ENCODE measurements at regions not wholly inside any gene's neighbourhood (a gene's known extent, or its start where the extent isn't known, plus 50 kb on each side); places are given as distances from the start of the nearest gene placed in this dataset.

DNA sequence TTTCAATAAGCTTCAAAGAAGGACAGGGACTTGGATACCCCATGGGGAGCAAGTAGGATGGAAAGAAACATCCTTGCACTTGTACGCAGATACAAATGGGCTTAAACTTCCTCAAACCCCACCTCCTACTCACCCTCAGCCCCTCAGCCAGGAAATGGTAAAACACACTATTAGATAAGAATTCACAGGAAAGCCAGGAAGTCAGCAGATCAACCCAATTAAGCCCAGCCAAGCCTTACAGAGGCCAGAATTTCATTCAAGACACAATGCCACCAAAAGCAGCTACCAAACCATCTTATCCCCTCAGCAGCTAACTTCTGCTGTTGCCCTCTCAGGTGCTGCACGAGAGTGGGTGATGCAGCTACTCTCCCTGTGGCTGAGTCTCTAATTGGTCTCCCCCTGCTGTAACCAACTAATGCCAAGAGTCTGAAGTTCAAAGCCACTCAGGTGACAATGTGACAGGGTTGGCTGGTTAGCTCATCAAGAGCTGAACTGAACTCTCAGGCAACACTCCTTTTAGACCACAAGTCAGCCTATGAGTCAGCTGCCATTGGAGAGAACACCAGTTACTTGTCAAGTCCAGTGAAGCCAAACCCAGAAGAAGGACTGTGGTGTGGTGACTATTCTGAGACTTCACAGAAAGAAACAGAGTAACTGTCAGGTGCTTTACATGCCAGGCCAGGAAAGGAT, 201.9 kb downstream of the ZNF608 start:
- ChIA-PET CTCF (interaction anchor here (0.7 kb wide), 1 partner anchor 19 kb away, joined by 3 read pairs; no protein-coding TSS in a partner anchor), POLR2A (no interaction called here)
- Histone ChIP-seq H3K9me3 (ENCODE audit: control insufficient read depth, insufficient read depth, low read depth, low read length) (no peaks in the 10 kb centered on the region), H3K27ac (ENCODE audit: extremely low read depth, low read depth, low read length) (no peak overlapping the region), H3K36me3 (ENCODE audit: control insufficient read depth in 2 of 2, insufficient read depth in 1 of 2, low read length in 2 of 2) (no peaks in the 10 kb centered on the region), H3K4me3 (ENCODE audit: low read depth, low read length) (no peak overlapping the region), H3K4me1 (ENCODE audit: control insufficient read depth, insufficient read depth, low read length) (no peaks in the 10 kb centered on the region)
- no peak for TF ChIP-seq ZNF658 (tag by site-specific recombination; IDR thresholded peaks at IDR 0.05)
- TF ChIP-seq ZSCAN23 (tag by site-specific recombination; IDR thresholded peaks at IDR 0.05) = no peak
- no peak for TF ChIP-seq SP2 (tag by site-specific recombination; IDR thresholded peaks at IDR 0.05)
- TF ChIP-seq ZNF626 (tag by site-specific recombination; IDR thresholded peaks at IDR 0.05) = no peak
- TF ChIP-seq ZNF624 (tag by site-specific recombination; IDR thresholded peaks at IDR 0.05) = no peak
- TF ChIP-seq, protein P1, sequence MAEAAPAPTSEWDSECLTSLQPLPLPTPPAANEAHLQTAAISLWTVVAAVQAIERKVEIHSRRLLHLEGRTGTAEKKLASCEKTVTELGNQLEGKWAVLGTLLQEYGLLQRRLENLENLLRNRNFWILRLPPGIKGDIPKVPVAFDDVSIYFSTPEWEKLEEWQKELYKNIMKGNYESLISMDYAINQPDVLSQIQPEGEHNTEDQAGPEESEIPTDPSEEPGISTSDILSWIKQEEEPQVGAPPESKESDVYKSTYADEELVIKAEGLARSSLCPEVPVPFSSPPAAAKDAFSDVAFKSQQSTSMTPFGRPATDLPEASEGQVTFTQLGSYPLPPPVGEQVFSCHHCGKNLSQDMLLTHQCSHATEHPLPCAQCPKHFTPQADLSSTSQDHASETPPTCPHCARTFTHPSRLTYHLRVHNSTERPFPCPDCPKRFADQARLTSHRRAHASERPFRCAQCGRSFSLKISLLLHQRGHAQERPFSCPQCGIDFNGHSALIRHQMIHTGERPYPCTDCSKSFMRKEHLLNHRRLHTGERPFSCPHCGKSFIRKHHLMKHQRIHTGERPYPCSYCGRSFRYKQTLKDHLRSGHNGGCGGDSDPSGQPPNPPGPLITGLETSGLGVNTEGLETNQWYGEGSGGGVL (tag by site-specific recombination; IDR thresholded peaks at IDR 0.05) = no peak
- no peak for TF ChIP-seq ZNF423 (tag by site-specific recombination; IDR thresholded peaks at IDR 0.05)
- no peak for TF ChIP-seq HOXA7 (CRISPR knock-in tag; IDR thresholded peaks at IDR 0.05; ENCODE audit: borderline replicate concordance)
- TF ChIP-seq KLF8 (tag by site-specific recombination; IDR thresholded peaks at IDR 0.05) = no peak
- TF ChIP-seq ZNF146 (tag by site-specific recombination; IDR thresholded peaks at IDR 0.05) = no peak
- no peak for TF ChIP-seq ZBTB7A (tag by site-specific recombination; IDR thresholded peaks at IDR 0.05; ENCODE audit: low read depth)
- TF ChIP-seq ZNF248 (tag by site-specific recombination; IDR thresholded peaks at IDR 0.05) = no peak
- TF ChIP-seq, protein P2, sequence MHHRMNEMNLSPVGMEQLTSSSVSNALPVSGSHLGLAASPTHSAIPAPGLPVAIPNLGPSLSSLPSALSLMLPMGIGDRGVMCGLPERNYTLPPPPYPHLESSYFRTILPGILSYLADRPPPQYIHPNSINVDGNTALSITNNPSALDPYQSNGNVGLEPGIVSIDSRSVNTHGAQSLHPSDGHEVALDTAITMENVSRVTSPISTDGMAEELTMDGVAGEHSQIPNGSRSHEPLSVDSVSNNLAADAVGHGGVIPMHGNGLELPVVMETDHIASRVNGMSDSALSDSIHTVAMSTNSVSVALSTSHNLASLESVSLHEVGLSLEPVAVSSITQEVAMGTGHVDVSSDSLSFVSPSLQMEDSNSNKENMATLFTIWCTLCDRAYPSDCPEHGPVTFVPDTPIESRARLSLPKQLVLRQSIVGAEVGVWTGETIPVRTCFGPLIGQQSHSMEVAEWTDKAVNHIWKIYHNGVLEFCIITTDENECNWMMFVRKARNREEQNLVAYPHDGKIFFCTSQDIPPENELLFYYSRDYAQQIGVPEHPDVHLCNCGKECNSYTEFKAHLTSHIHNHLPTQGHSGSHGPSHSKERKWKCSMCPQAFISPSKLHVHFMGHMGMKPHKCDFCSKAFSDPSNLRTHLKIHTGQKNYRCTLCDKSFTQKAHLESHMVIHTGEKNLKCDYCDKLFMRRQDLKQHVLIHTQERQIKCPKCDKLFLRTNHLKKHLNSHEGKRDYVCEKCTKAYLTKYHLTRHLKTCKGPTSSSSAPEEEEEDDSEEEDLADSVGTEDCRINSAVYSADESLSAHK (tag by site-specific recombination; IDR thresholded peaks at IDR 0.05) = no peak
- TF ChIP-seq YY1 (tag by site-specific recombination; IDR thresholded peaks at IDR 0.05) = no peak
- no peak for TF ChIP-seq ZNF510 (tag by site-specific recombination; IDR thresholded peaks at IDR 0.05; ENCODE audit: insufficient replicate concordance)

DNA sequence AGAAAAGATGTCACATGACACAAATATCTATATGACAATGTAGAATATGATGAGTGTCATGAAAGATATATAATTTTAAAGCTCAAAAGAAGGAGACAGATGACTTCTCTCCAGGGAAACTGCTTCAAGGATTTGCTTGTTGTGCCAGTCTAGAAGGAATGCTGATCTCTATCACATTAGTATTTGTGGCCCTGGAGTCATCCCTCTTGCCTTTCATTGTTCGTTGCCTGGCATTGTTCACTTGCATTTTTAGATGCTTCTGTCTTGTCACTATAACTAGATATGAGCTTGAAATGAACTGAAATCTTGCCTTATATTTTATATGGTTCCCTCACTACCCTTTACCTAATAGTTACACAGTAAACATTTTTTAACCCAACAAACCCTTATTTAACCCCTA, 207.5 kb downstream of the ZNF608 start:
- ChIA-PET CTCF (interaction anchor here (0.7 kb wide), 1 partner anchor 36 kb away, joined by 3 read pairs; no protein-coding TSS in a partner anchor), POLR2A (no interaction called here)
- H3K27ac ChIP-seq (ENCODE audit: extremely low read depth, low read depth, low read length) = no peak overlapping the region
- no peaks in the 10 kb centered on the region for H3K36me3 ChIP-seq (ENCODE audit: control insufficient read depth in 2 of 2, insufficient read depth in 1 of 2, low read length in 2 of 2)
- TF ChIP-seq SALL2 (tag by site-specific recombination; IDR thresholded peaks at IDR 0.05; ENCODE audit: borderline replicate concordance) (no peak), ZNF426 (tag by site-specific recombination; IDR thresholded peaks at IDR 0.05) (no peak), MYNN (tag by site-specific recombination; IDR thresholded peaks at IDR 0.05; ENCODE audit: borderline replicate concordance) (no peak)
- TF ChIP-seq, protein P3, sequence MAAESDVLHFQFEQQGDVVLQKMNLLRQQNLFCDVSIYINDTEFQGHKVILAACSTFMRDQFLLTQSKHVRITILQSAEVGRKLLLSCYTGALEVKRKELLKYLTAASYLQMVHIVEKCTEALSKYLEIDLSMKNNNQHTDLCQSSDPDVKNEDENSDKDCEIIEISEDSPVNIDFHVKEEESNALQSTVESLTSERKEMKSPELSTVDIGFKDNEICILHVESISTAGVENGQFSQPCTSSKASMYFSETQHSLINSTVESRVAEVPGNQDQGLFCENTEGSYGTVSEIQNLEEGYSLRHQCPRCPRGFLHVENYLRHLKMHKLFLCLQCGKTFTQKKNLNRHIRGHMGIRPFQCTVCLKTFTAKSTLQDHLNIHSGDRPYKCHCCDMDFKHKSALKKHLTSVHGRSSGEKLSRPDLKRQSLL (tag by site-specific recombination; IDR thresholded peaks at IDR 0.05) = no peak
- TF ChIP-seq, protein P4, sequence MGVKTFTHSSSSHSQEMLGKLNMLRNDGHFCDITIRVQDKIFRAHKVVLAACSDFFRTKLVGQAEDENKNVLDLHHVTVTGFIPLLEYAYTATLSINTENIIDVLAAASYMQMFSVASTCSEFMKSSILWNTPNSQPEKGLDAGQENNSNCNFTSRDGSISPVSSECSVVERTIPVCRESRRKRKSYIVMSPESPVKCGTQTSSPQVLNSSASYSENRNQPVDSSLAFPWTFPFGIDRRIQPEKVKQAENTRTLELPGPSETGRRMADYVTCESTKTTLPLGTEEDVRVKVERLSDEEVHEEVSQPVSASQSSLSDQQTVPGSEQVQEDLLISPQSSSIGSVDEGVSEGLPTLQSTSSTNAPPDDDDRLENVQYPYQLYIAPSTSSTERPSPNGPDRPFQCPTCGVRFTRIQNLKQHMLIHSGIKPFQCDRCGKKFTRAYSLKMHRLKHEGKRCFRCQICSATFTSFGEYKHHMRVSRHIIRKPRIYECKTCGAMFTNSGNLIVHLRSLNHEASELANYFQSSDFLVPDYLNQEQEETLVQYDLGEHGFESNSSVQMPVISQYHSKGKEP (tag by site-specific recombination; IDR thresholded peaks at IDR 0.05) = no peak
- TF ChIP-seq, protein P5, sequence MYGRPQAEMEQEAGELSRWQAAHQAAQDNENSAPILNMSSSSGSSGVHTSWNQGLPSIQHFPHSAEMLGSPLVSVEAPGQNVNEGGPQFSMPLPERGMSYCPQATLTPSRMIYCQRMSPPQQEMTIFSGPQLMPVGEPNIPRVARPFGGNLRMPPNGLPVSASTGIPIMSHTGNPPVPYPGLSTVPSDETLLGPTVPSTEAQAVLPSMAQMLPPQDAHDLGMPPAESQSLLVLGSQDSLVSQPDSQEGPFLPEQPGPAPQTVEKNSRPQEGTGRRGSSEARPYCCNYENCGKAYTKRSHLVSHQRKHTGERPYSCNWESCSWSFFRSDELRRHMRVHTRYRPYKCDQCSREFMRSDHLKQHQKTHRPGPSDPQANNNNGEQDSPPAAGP (tag by site-specific recombination; IDR thresholded peaks at IDR 0.05) = no peak
- TF ChIP-seq, protein P6, sequence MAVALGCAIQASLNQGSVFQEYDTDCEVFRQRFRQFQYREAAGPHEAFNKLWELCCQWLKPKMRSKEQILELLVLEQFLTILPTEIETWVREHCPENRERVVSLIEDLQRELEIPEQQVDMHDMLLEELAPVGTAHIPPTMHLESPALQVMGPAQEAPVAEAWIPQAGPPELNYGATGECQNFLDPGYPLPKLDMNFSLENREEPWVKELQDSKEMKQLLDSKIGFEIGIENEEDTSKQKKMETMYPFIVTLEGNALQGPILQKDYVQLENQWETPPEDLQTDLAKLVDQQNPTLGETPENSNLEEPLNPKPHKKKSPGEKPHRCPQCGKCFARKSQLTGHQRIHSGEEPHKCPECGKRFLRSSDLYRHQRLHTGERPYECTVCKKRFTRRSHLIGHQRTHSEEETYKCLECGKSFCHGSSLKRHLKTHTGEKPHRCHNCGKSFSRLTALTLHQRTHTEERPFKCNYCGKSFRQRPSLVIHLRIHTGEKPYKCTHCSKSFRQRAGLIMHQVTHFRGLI (tag by site-specific recombination; IDR thresholded peaks at IDR 0.05) = no peak
- no peak overlapping the region for H3K4me3 ChIP-seq (ENCODE audit: low read depth, low read length)
- H3K4me1 ChIP-seq (ENCODE audit: control insufficient read depth, insufficient read depth, low read length) = no peaks in the 10 kb centered on the region
- H3K9me3 ChIP-seq (ENCODE audit: control insufficient read depth, insufficient read depth, low read depth, low read length) = no peaks in the 10 kb centered on the region

Measured in HEK293 (cell line).